NB4 (cell line): ENCODE measurements at regions not wholly inside any gene's neighbourhood (a gene's known extent, or its start where the extent isn't known, plus 50 kb on each side); places are given as distances from the start of the nearest gene placed in this dataset.

Source experiments
- CTCF ChIP-seq: IDR thresholded peaks from one replicate; pipeline ENCODE4 v1.5.1; 2012; ENCODE audit warnings: low read depth, low read length
- MAX ChIP-seq: IDR thresholded peaks from 2 replicates; pipeline ENCODE4 v1.6.1; 2011; ENCODE audit warnings: low read depth, low read length
- MYC ChIP-seq: IDR thresholded peaks from 2 replicates; pipeline ENCODE4 v1.6.1; 2011; ENCODE audit warnings: low read depth, low read length
- POLR2A ChIP-seq: IDR thresholded peaks from 2 replicates; pipeline ENCODE4 v1.6.1; 2011; ENCODE audit warnings: mild to moderate bottlenecking; ENCODE audit not compliant: insufficient read length; ENCODE audit errors: extremely low read depth

- TF ChIP-seq POLR2A, result no peak
- no peak for TF ChIP-seq CTCF
- TF ChIP-seq MAX, result no peak
- no peak for TF ChIP-seq MYC
Observed at GRCh38 chr13:33446821-33447725, 161.5 kb upstream of the STARD13 start.
